ENCODE measurements at regions not wholly inside any gene's neighbourhood (a gene's known extent, or its start where the extent isn't known, plus 50 kb on each side); places are given as distances from the start of the nearest gene placed in this dataset.
A peak's percentile ranks its signal among the peaks of the same experiment; 100 is the strongest.
"Not testable (repeated sequence)": the region's sequence is repeated elsewhere in the genome, so short reads cannot be mapped to it uniquely, and the experiment has no call there.

- DNase-seq (ENCODE audit: low spot score) = no peak
These were observed 179.7 kb downstream of the EVA1A start for GRCh38 chr2:75381032-75381431.

GRCh38 chr2:75379476-75380210, 180.3 kb upstream of the TACR1 start:
- no peak for DNase-seq (ENCODE audit: low spot score)

- DNase-seq (ENCODE audit: low spot score) = peak; percentile 69
These were observed 176.6 kb upstream of the TACR1 start for GRCh38 chr2:75375646-75376582.

- not testable (repeated sequence) for DNase-seq (ENCODE audit: low spot score)
These were observed 175.2 kb upstream of the TACR1 start for GRCh38 chr2:75374414-75374957.

GRCh38 chr2:75367401-75367800, 168.1 kb upstream of the TACR1 start:
- DNase-seq (ENCODE audit: low spot score) = no peak

- no peak for DNase-seq (ENCODE audit: low spot score)
These were observed 162.2 kb upstream of the TACR1 start for GRCh38 chr2:75361486-75361885.

GRCh38 chr2:75360945-75361344, 161.6 kb upstream of the TACR1 start:
- DNase-seq (ENCODE audit: low spot score) = no peak

- no peak for DNase-seq (ENCODE audit: low spot score)
These were observed 157.5 kb upstream of the TACR1 start for GRCh38 chr2:75356865-75357264.

GRCh38 chr2:75353131-75353530, 153.8 kb upstream of the TACR1 start:
- no peak for DNase-seq (ENCODE audit: low spot score)

- no peak for DNase-seq (ENCODE audit: low spot score)
These were observed 149.0 kb upstream of the TACR1 start for GRCh38 chr2:75348307-75348706.

- no peak for DNase-seq (ENCODE audit: low spot score)
These were observed 144.8 kb upstream of the TACR1 start for GRCh38 chr2:75344146-75344545.

GRCh38 chr2:75342504-75343175, 143.3 kb upstream of the TACR1 start:
- no peak for DNase-seq (ENCODE audit: low spot score)

GRCh38 chr2:75340560-75340959, 141.2 kb upstream of the TACR1 start:
- no peak for DNase-seq (ENCODE audit: low spot score)

- no peak for DNase-seq (ENCODE audit: low spot score)
These were observed 139.1 kb upstream of the TACR1 start for GRCh38 chr2:75338461-75338860.

GRCh38 chr2:75337619-75338018, 138.3 kb upstream of the TACR1 start:
- DNase-seq (ENCODE audit: low spot score) = no peak

- DNase-seq (ENCODE audit: low spot score) = no peak
These were observed 137.7 kb upstream of the TACR1 start for GRCh38 chr2:75337016-75337415.

GRCh38 chr2:75336451-75336850, 137.1 kb upstream of the TACR1 start:
- DNase-seq (ENCODE audit: low spot score) = no peak

GRCh38 chr2:75334076-75334475, 134.8 kb upstream of the TACR1 start:
- no peak for DNase-seq (ENCODE audit: low spot score)

GRCh38 chr2:75333646-75334045, 134.3 kb upstream of the TACR1 start:
- DNase-seq (ENCODE audit: low spot score) = no peak

GRCh38 chr2:75328156-75328555, 128.8 kb upstream of the TACR1 start:
- DNase-seq (ENCODE audit: low spot score) = no peak

- DNase-seq (ENCODE audit: low spot score) = no peak
These were observed 128.0 kb upstream of the TACR1 start for GRCh38 chr2:75327334-75327733.

GRCh38 chr2:75326645-75327044, 127.3 kb upstream of the TACR1 start:
- DNase-seq (ENCODE audit: low spot score) = no peak
